ENCODE measurements at regions not wholly inside any gene's neighbourhood (a gene's known extent, or its start where the extent isn't known, plus 50 kb on each side); places are given as distances from the start of the nearest gene placed in this dataset.

- TF ChIP-seq POLR2AphosphoS5 (IDR thresholded peaks at IDR 0.05) (no peak), POLR2A (IDR thresholded peaks at IDR 0.05) (no peak)
These were observed 152.5 kb upstream of the GHITM start for GRCh38 chr10:83986800-83987199.

All from prostate gland (tissue), 1 donor.